ENCODE measurements at regions not wholly inside any gene's neighbourhood (a gene's known extent, or its start where the extent isn't known, plus 50 kb on each side); places are given as distances from the start of the nearest gene placed in this dataset.

- TF ChIP-seq, protein P1, sequence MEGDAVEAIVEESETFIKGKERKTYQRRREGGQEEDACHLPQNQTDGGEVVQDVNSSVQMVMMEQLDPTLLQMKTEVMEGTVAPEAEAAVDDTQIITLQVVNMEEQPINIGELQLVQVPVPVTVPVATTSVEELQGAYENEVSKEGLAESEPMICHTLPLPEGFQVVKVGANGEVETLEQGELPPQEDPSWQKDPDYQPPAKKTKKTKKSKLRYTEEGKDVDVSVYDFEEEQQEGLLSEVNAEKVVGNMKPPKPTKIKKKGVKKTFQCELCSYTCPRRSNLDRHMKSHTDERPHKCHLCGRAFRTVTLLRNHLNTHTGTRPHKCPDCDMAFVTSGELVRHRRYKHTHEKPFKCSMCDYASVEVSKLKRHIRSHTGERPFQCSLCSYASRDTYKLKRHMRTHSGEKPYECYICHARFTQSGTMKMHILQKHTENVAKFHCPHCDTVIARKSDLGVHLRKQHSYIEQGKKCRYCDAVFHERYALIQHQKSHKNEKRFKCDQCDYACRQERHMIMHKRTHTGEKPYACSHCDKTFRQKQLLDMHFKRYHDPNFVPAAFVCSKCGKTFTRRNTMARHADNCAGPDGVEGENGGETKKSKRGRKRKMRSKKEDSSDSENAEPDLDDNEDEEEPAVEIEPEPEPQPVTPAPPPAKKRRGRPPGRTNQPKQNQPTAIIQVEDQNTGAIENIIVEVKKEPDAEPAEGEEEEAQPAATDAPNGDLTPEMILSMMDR (IDR thresholded peaks at IDR 0.05), result no peak
- TF ChIP-seq POLR2AphosphoS5 (IDR thresholded peaks at IDR 0.05), result no peak
These were observed 541.7 kb upstream of the MEX3C start for GRCh38 chr18:51739044-51739666.
